H9 (cell line): ENCODE measurements at regions not wholly inside any gene's neighbourhood (a gene's known extent, or its start where the extent isn't known, plus 50 kb on each side); places are given as distances from the start of the nearest gene placed in this dataset.

Experiments used
- DNase-seq: peaks from one replicate; pipeline ENCODE4 v3.0.0-alpha.2; 2017
- H2AFZ ChIP-seq: one replicate; pipeline ENCODE4 v1.6.1; 2013; ENCODE audit warnings: mild to moderate bottlenecking, low read length, control low read depth, moderate library complexity
- H2AK5ac ChIP-seq: 2 replicates; pipeline ENCODE4 v1.6.1; 2013; ENCODE audit warnings: low read length, control low read depth, mixed read lengths; ENCODE audit not compliant: insufficient read length
- H2BK120ac ChIP-seq: one replicate; pipeline ENCODE4 v1.6.1; 2013; ENCODE audit warnings: low read depth, mild to moderate bottlenecking, low read length, control low read depth, inconsistent platforms; ENCODE audit not compliant: poor library complexity, severe bottlenecking
- H2BK12ac ChIP-seq: 2 replicates; pipeline ENCODE4 v1.6.1; 2013; ENCODE audit warnings: low read length, control low read depth, mixed read lengths, low read depth; ENCODE audit not compliant: insufficient read length
- H2BK15ac ChIP-seq: 2 replicates; pipeline ENCODE4 v1.6.1; 2013; ENCODE audit warnings: low read depth, low read length, control low read depth
- H2BK20ac ChIP-seq: one replicate; pipeline ENCODE4 v1.6.1; 2013; ENCODE audit warnings: low read depth, mild to moderate bottlenecking, low read length, control low read depth, inconsistent platforms; ENCODE audit not compliant: poor library complexity, severe bottlenecking
- H2BK5ac ChIP-seq: 2 replicates; pipeline ENCODE4 v1.6.1; 2013; ENCODE audit warnings: low read length, control low read depth, mixed read lengths; ENCODE audit not compliant: insufficient read length
- H3K14ac ChIP-seq: 2 replicates; pipeline ENCODE4 v1.6.1; 2013; ENCODE audit warnings: low read length, control low read depth; ENCODE audit not compliant: insufficient read depth
- H3K18ac ChIP-seq: 2 replicates; pipeline ENCODE4 v1.6.1; 2013; ENCODE audit warnings: low read depth, mild to moderate bottlenecking, mixed read lengths, low read length, control low read depth; ENCODE audit not compliant: insufficient read length
- H3K23ac ChIP-seq: 2 replicates; pipeline ENCODE4 v1.6.1; 2013; ENCODE audit warnings: low read length, control low read depth, mixed read lengths, low read depth; ENCODE audit not compliant: insufficient read length
- H3K23me2 ChIP-seq: 2 replicates; pipeline ENCODE4 v1.6.1; 2013; ENCODE audit warnings: low read depth, mild to moderate bottlenecking, mixed read lengths, low read length, control low read depth; ENCODE audit not compliant: insufficient read length, poor library complexity, severe bottlenecking
- H3K27ac ChIP-seq: 2 replicates; pipeline ENCODE4 v1.5.1; 2013; ENCODE audit warnings: low read length, control low read depth, mixed read lengths, low read depth; ENCODE audit not compliant: insufficient read length
- H3K27me3 ChIP-seq: 2 replicates; pipeline ENCODE4 v1.6.1; 2013; ENCODE audit warnings: low read length, control low read depth, inconsistent platforms; ENCODE audit not compliant: insufficient read depth
- H3K4ac ChIP-seq: 2 replicates; pipeline ENCODE4 v1.6.1; 2013; ENCODE audit warnings: low read depth, mild to moderate bottlenecking, control low read depth, inconsistent platforms, low read length, moderate library complexity
- H3K4me1 ChIP-seq: 2 replicates; pipeline ENCODE4 v1.6.1; 2013; ENCODE audit warnings: low read length, control low read depth, inconsistent platforms; ENCODE audit not compliant: insufficient read depth
- H3K4me2 ChIP-seq: 2 replicates; pipeline ENCODE4 v1.6.1; 2013; ENCODE audit warnings: low read length, control low read depth, mixed read lengths; ENCODE audit not compliant: insufficient read length, insufficient read depth
- H3K56ac ChIP-seq: 2 replicates; pipeline ENCODE4 v1.6.1; 2013; ENCODE audit warnings: low read depth, mild to moderate bottlenecking, mixed read lengths, low read length, control low read depth; ENCODE audit not compliant: insufficient read length
- H3K79me1 ChIP-seq: 2 replicates; pipeline ENCODE4 v1.6.1; 2013; ENCODE audit warnings: low read depth, mild to moderate bottlenecking, moderate library complexity, low read length, control low read depth, inconsistent platforms; ENCODE audit not compliant: insufficient read depth, poor library complexity, severe bottlenecking
- H3K79me2 ChIP-seq: 2 replicates; pipeline ENCODE4 v1.6.1; 2013; ENCODE audit warnings: low read length, control low read depth, inconsistent platforms; ENCODE audit not compliant: insufficient read depth
- H3K9ac ChIP-seq: 2 replicates; pipeline ENCODE4 v1.6.1; 2013; ENCODE audit warnings: low read length, control low read depth, mixed read lengths; ENCODE audit not compliant: insufficient read length; ENCODE audit errors: extremely low read depth
- H3K9me3 ChIP-seq: one replicate; pipeline ENCODE4 v1.6.1; 2013; ENCODE audit warnings: low read depth, low read length, inconsistent platforms; ENCODE audit not compliant: control insufficient read depth
- H3T11ph ChIP-seq: one replicate; pipeline ENCODE4 v1.6.1; 2013; ENCODE audit warnings: mild to moderate bottlenecking, low read length, control low read depth, inconsistent platforms
- H4K20me1 ChIP-seq: one replicate; pipeline ENCODE4 v1.6.1; 2013; ENCODE audit not compliant: control insufficient read depth, insufficient read length, insufficient read depth
- H4K5ac ChIP-seq: 2 replicates; pipeline ENCODE4 v1.6.1; 2013; ENCODE audit warnings: low read depth, mild to moderate bottlenecking, mixed read lengths, low read length, control low read depth; ENCODE audit not compliant: insufficient read length
- H4K8ac ChIP-seq: replicated peaks from 2 replicates; pipeline ENCODE4 v1.6.1; 2013; ENCODE audit warnings: low read length, control low read depth, mixed read lengths, low read depth; ENCODE audit not compliant: insufficient read length
- H4K91ac ChIP-seq: 2 replicates; pipeline ENCODE4 v1.6.1; 2013; ENCODE audit warnings: low read depth, mild to moderate bottlenecking, moderate library complexity, mixed read lengths, low read length, control low read depth; ENCODE audit not compliant: insufficient read length
- H3K27ac Mint-ChIP-seq, 3 experiments: 2 replicates in 2 of 3; 3 replicates in 1 of 3; pipeline ENCODE4 v1.8.0; 2020 to 2021; ENCODE audit warnings: mixed read lengths in 3 of 3, mild to moderate bottlenecking in 1 of 3, moderate library complexity in 1 of 3
- H3K27me3 Mint-ChIP-seq: 2 replicates; pipeline ENCODE4 v1.8.0; 2021; ENCODE audit warnings: low read depth, mild to moderate bottlenecking, moderate library complexity, mixed read lengths
- H3K36me3 Mint-ChIP-seq, 3 experiments: 2 replicates in 2 of 3; 3 replicates in 1 of 3; pipeline ENCODE4 v1.8.0; 2020 to 2021; ENCODE audit warnings: low read depth in 3 of 3, mixed read lengths in 3 of 3; ENCODE audit not compliant: insufficient read depth in 1 of 3
- H3K4me1 Mint-ChIP-seq, 2 experiments: 2 replicates each; pipeline ENCODE4 v1.8.0; 2020; ENCODE audit warnings: mixed read lengths in 2 of 2
- H3K4me3 Mint-ChIP-seq, 2 experiments: 2 replicates in 1 of 2; 3 replicates in 1 of 2; pipeline ENCODE4 v1.8.0; 2020 to 2021; ENCODE audit warnings: mild to moderate bottlenecking in 2 of 2, mixed read lengths in 2 of 2, moderate library complexity in 1 of 2
- H3K9me3 Mint-ChIP-seq, 2 experiments: 2 replicates in 1 of 2; 3 replicates in 1 of 2; pipeline ENCODE4 v1.8.0; 2020; ENCODE audit warnings: mild to moderate bottlenecking in 2 of 2, mixed read lengths in 2 of 2, moderate library complexity in 1 of 2
- WGBS: extraction: QIAGEN DNeasy Blood & Tissue Kit; methylation state at CpG from one replicate; pipeline ENCODE4 v1.1.7; 2013; ENCODE audit warnings: missing lambda C conversion rate, low lambda C conversion rate, mixed read lengths; ENCODE audit not compliant: insufficient read length; ENCODE audit errors: extremely low coverage; 5-methylcytosine and 5-hydroxymethylcytosine counted together
- TF ChIP-seq, protein P1 (sequence below): fragments of 200-600 bp; sonication (generic); conservative IDR thresholded peaks from 3 replicates; pipeline ENCODE4 v1.8.0; 2021; ENCODE audit warnings: antibody characterized with exemption, mild to moderate bottlenecking

DNA sequence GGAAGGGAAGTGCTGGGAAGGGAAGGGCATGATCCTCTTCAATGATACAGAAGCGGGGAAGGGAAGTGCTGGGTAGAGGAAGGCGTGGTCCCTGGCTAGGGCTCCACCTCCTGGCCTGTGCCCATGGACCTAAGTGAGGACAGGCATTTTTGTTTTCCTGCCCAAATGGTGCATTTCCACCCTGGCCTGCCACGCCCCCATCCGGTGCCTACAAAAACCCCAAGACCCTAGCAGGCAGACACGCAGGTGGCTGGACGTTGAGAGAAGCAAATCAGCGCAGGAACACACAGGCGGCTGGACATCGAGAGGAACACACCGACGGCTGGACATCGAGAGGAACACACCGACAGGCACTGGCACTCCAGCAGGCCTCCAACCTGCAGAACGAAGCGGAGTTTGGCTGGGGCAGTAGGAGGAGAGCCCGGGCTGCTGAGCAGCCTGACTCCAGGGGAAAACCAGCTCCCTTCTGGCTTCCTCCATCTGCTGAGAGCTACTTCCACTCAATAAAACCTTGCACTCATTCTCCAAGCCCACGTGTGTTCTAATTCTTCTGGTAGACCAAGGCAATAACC is 628.3 kb downstream of the BUD13 start:
- Mint-ChIP-seq H3K27ac (no peak overlapping the region; a peak in 1 of 7 replicates), H3K9me3 (no peaks in the 10 kb centered on the region; a peak in 1 of 5 replicates), H3K4me3 (no peak overlapping the region), H3K4me1 (peaks cover 20 to 21% of the 10 kb centered on the region in 2 experiments), H3K27me3 (no peaks in the 10 kb centered on the region; the same call in none of the 2 replicates), H3K36me3 (no peaks in the 10 kb centered on the region)
- no peak overlapping the region for H4K91ac ChIP-seq
- no peaks in the 10 kb centered on the region for H3K4me1 ChIP-seq
- H3K27me3 ChIP-seq: no peaks in the 10 kb centered on the region
- H4K20me1 ChIP-seq: no peaks in the 10 kb centered on the region
- no peak overlapping the region for H2BK15ac ChIP-seq
- H3K18ac ChIP-seq: no peak overlapping the region
- no peak overlapping the region for H4K5ac ChIP-seq
- no peak overlapping the region for H2BK20ac ChIP-seq
- TF ChIP-seq, protein P1, sequence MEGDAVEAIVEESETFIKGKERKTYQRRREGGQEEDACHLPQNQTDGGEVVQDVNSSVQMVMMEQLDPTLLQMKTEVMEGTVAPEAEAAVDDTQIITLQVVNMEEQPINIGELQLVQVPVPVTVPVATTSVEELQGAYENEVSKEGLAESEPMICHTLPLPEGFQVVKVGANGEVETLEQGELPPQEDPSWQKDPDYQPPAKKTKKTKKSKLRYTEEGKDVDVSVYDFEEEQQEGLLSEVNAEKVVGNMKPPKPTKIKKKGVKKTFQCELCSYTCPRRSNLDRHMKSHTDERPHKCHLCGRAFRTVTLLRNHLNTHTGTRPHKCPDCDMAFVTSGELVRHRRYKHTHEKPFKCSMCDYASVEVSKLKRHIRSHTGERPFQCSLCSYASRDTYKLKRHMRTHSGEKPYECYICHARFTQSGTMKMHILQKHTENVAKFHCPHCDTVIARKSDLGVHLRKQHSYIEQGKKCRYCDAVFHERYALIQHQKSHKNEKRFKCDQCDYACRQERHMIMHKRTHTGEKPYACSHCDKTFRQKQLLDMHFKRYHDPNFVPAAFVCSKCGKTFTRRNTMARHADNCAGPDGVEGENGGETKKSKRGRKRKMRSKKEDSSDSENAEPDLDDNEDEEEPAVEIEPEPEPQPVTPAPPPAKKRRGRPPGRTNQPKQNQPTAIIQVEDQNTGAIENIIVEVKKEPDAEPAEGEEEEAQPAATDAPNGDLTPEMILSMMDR: 0 out of 3 replicates have a peak, but pooled peaks have one; percentile 14
- H2BK12ac ChIP-seq: no peak overlapping the region
- no peaks in the 10 kb centered on the region for H3K79me1 ChIP-seq
- H2BK120ac ChIP-seq: no peak overlapping the region
- H3K56ac ChIP-seq: no peak overlapping the region
- no peak overlapping the region for H2BK5ac ChIP-seq
- no peak overlapping the region for H3K4ac ChIP-seq
- peak overlapping the region; percentile 40; the same call in 1 of the 2 replicates for H3K14ac ChIP-seq
- no peak overlapping the region for H3K4me2 ChIP-seq
- H3K79me2 ChIP-seq: no peaks in the 10 kb centered on the region
- peak; percentile 67 for DNase-seq
- WGBS: no CpG with 5 or more reads among the region's 17 CpGs
- H3K23ac ChIP-seq: no peak overlapping the region
- H3K9me3 ChIP-seq: no peaks in the 10 kb centered on the region
- H2AFZ ChIP-seq: no peak overlapping the region
- H4K8ac ChIP-seq: no peak overlapping the region
- no peak overlapping the region for H3T11ph ChIP-seq
- no peaks in the 10 kb centered on the region for H3K23me2 ChIP-seq
- H3K27ac ChIP-seq: no peak overlapping the region
- no peak overlapping the region for H3K9ac ChIP-seq
- H2AK5ac ChIP-seq: no peak overlapping the region
